CD14-positive monocyte (primary cell): ENCODE measurements at regions not wholly inside any gene's neighbourhood (a gene's known extent, or its start where the extent isn't known, plus 50 kb on each side); places are given as distances from the start of the nearest gene placed in this dataset.

Experiments used
- DNase-seq, 3 donors: peaks; one replicate each; pipeline ENCODE4 v3.0.0-alpha.2; 2011 to 2022
- H2AFZ ChIP-seq: 2 replicates; pipeline ENCODE4 v1.6.0; 2012; ENCODE audit warnings: mild to moderate bottlenecking, low read depth, low read length, inconsistent platforms; ENCODE audit not compliant: insufficient read depth, poor library complexity, severe bottlenecking
- H3K27ac ChIP-seq, 2 donors: 1 replicate in 1 of 2; 2 replicates in 1 of 2; pipeline ENCODE4 v1.5.1; 2012 to 2013; ENCODE audit warnings: low read length in 2 of 2, control low read depth in 1 of 2, inconsistent platforms in 1 of 2, low read depth in 1 of 2, mild to moderate bottlenecking in 1 of 2
- H3K27me3 ChIP-seq, 2 donors: one replicate each; pipeline versions ENCODE4 v1.6.0 to v1.6.1; 2011 to 2013; ENCODE audit warnings: low read length in 2 of 2; ENCODE audit not compliant: control insufficient read depth in 2 of 2, insufficient read depth in 2 of 2
- H3K36me3 ChIP-seq, 2 donors: replicated peaks in 1 of 2; 1 replicate in 1 of 2; 2 replicates in 1 of 2; pipeline versions ENCODE4 v1.5.1 to v1.6.1; 2012 to 2013; ENCODE audit warnings: low read length in 2 of 2, control low read depth in 1 of 2, inconsistent platforms in 1 of 2, mild to moderate bottlenecking in 1 of 2; ENCODE audit not compliant: insufficient read depth in 2 of 2, control insufficient read depth in 1 of 2
- H3K4me1 ChIP-seq, 2 donors: 1 replicate in 1 of 2; 2 replicates in 1 of 2; pipeline versions ENCODE4 v1.5.1 to v1.6.1; 2012 to 2013; ENCODE audit warnings: low read length in 2 of 2, control low read depth in 1 of 2, inconsistent platforms in 1 of 2, mild to moderate bottlenecking in 1 of 2, moderate library complexity in 1 of 2; ENCODE audit not compliant: insufficient read depth in 2 of 2, control insufficient read depth in 1 of 2
- H3K4me2 ChIP-seq: replicated peaks from 2 replicates; pipeline ENCODE3; 2012; ENCODE audit warnings: low read length, moderate library complexity, mild to moderate bottlenecking; ENCODE audit not compliant: poor library complexity, severe bottlenecking; ENCODE audit errors: extremely low read depth
- H3K4me3 ChIP-seq, 3 experiments: fragments of 200-600 bp in 1 of 3; sonication (generic) in 1 of 3; replicated peaks in 1 of 3; 1 replicate in 2 of 3; 2 replicates in 1 of 3; pipeline ENCODE4 v1.5.1; 2011 to 2013; ENCODE audit warnings: low read length in 3 of 3, mild to moderate bottlenecking in 3 of 3, control low read depth in 2 of 3, low read depth in 2 of 3, inconsistent platforms in 1 of 3, moderate library complexity in 1 of 3
- H3K79me2 ChIP-seq: 2 replicates; pipeline ENCODE4 v1.6.0; 2012; ENCODE audit warnings: mild to moderate bottlenecking, control low read depth, inconsistent platforms, low read length, moderate library complexity; ENCODE audit not compliant: insufficient read depth
- H3K9ac ChIP-seq: 2 replicates; pipeline ENCODE4 v1.6.0; 2017; ENCODE audit warnings: low read length, mild to moderate bottlenecking; ENCODE audit not compliant: insufficient read depth, poor library complexity, severe bottlenecking
- H3K9me3 ChIP-seq, 2 donors: replicated peaks in 1 of 2; 1 replicate in 1 of 2; 2 replicates in 1 of 2; pipeline versions ENCODE4 v1.5.1 to v1.6.1; 2012 to 2013; ENCODE audit warnings: low read length in 2 of 2, control low read depth in 1 of 2; ENCODE audit not compliant: control insufficient read depth in 1 of 2, insufficient read depth in 1 of 2
- H4K20me1 ChIP-seq: 2 replicates; pipeline ENCODE4 v1.6.0; 2012; ENCODE audit warnings: mild to moderate bottlenecking, low read length, control low read depth, moderate library complexity; ENCODE audit not compliant: insufficient read depth
- H3K27ac Mint-ChIP-seq, 7 donors: one replicate each; pipeline ENCODE4 v1.8.0; 2020; ENCODE audit warnings: mild to moderate bottlenecking in 7 of 7, mixed read lengths in 7 of 7, moderate library complexity in 6 of 7, inconsistent platforms in 2 of 7
- H3K27me3 Mint-ChIP-seq, 3 donors: one replicate each; pipeline ENCODE4 v1.8.0; 2021 to 2022; ENCODE audit warnings: low read depth in 3 of 3, mild to moderate bottlenecking in 3 of 3, mixed read lengths in 3 of 3, moderate library complexity in 3 of 3, inconsistent platforms in 1 of 3
- H3K36me3 Mint-ChIP-seq, 2 donors: one replicate each; pipeline ENCODE4 v1.8.0; 2020; ENCODE audit warnings: mixed read lengths in 2 of 2, inconsistent platforms in 1 of 2, mild to moderate bottlenecking in 1 of 2
- H3K4me1 Mint-ChIP-seq: one replicate; pipeline ENCODE4 v1.8.0; 2020; ENCODE audit warnings: mild to moderate bottlenecking, mixed read lengths
- H3K4me3 Mint-ChIP-seq, 2 donors: one replicate each; pipeline ENCODE4 v1.8.0; 2020; ENCODE audit warnings: mild to moderate bottlenecking in 2 of 2, mixed read lengths in 2 of 2, moderate library complexity in 1 of 2
- H3K9me3 Mint-ChIP-seq, 7 donors: one replicate each; pipeline ENCODE4 v1.8.0; 2020 to 2022; ENCODE audit warnings: mixed read lengths in 7 of 7, mild to moderate bottlenecking in 6 of 7, moderate library complexity in 6 of 7, inconsistent platforms in 2 of 7
- CTCF ChIP-seq: fragments of 200-600 bp; IDR thresholded peaks from one replicate; pipeline ENCODE4 v1.8.0; 2022; ENCODE audit warnings: antibody characterized with exemption, mild to moderate bottlenecking
- WGBS: methylation state at CpG from one replicate; pipeline ENCODE4 v1.1.5; 2013; ENCODE audit warnings: missing lambda C conversion rate; ENCODE audit not compliant: insufficient coverage; 5-methylcytosine and 5-hydroxymethylcytosine counted together
- intact Hi-C, 2 donors: fragments of 100-400 bp; cut with micrococcal nuclease; formaldehyde crosslinking; loops; one replicate each; pipeline versions ENCODE4 v1.15.0 to v1.15.1; 2023

- Histone ChIP-seq H3K9ac (no peak overlapping the region), H3K27ac (no peak overlapping the region), H3K36me3 (no peaks in the 10 kb centered on the region), H3K4me2 (no peak overlapping the region), H3K4me3 (no peak overlapping the region), H2AFZ (no peak overlapping the region), H3K27me3 (no peaks in the 10 kb centered on the region), H3K9me3 (peaks cover 0 to 1% of the 10 kb centered on the region in 2 donors), H4K20me1 (no peaks in the 10 kb centered on the region), H3K79me2 (no peaks in the 10 kb centered on the region), H3K4me1 (no peaks in the 10 kb centered on the region)
- no peak for DNase-seq
- TF ChIP-seq CTCF, result no peak
- H3K4me1 Mint-ChIP-seq, result no peaks in the 10 kb centered on the region
- H3K27me3 Mint-ChIP-seq, result no peaks in the 10 kb centered on the region
- H3K36me3 Mint-ChIP-seq, result no peaks in the 10 kb centered on the region
- H3K4me3 Mint-ChIP-seq, result no peak overlapping the region
- peaks cover 0 to 4% (median under 1%) of the 10 kb centered on the region in 7 donors for H3K9me3 Mint-ChIP-seq
- no CpG with 5 or more reads among the region's 1 CpG for WGBS
- intact Hi-C loops, result no loop called here
- H3K27ac Mint-ChIP-seq, result no peak overlapping the region
Observed at GRCh38 chr21:19322360-19322759, 918.8 kb upstream of the TMPRSS15 start.

GRCh38 chr21:19326531-19327319, 923.1 kb upstream of the TMPRSS15 start:
- Mint-ChIP-seq H3K9me3 (peaks cover 0 to 7% (median 5%) of the 10 kb centered on the region in 7 donors), H3K27me3 (no peaks in the 10 kb centered on the region), H3K4me1 (no peaks in the 10 kb centered on the region), H3K27ac (no peak overlapping the region), H3K36me3 (no peaks in the 10 kb centered on the region), H3K4me3 (no peak overlapping the region)
- Histone ChIP-seq H2AFZ (no peak overlapping the region), H3K79me2 (no peaks in the 10 kb centered on the region), H3K27me3 (no peaks in the 10 kb centered on the region), H3K4me3 (no peak overlapping the region), H3K9ac (no peak overlapping the region), H3K4me1 (no peaks in the 10 kb centered on the region), H3K27ac (no peak overlapping the region), H3K36me3 (no peaks in the 10 kb centered on the region), H3K9me3 (peaks cover 0 to 4% of the 10 kb centered on the region in 2 donors), H4K20me1 (no peaks in the 10 kb centered on the region), H3K4me2 (no peak overlapping the region)
- no peak for DNase-seq
- no peak for TF ChIP-seq CTCF
- intact Hi-C loops, result no loop called here
- WGBS, result 94% methylated on average over 3 of the region's 6 CpGs
